ENCODE measurements at regions not wholly inside any gene's neighbourhood (a gene's known extent, or its start where the extent isn't known, plus 50 kb on each side); places are given as distances from the start of the nearest gene placed in this dataset.

DNA sequence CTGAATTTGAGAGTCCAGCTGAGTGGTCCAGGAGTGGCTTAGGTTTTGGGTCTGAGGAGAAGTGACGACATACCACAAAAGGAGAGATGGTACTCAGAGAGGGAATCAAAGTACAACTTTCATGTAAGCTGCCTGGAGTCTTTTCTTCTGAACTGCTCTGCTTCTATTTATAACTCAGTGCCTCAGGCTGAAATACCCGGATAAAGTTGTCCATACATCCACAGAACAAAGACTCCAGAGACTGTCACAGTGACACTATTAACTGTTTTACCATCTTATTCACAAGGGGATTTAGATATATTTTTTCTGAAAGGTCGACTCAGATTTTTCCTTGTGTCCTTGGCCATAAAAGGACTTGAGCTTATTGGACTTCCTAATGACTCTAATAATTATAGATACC, 264.3 kb upstream of the DNAJC19 start:
- H3K23ac ChIP-seq (ENCODE audit: low read depth, low read length, poor library complexity): no peak overlapping the region
- no peak overlapping the region for H2BK5ac ChIP-seq (ENCODE audit: low read length)
- H2BK120ac ChIP-seq (ENCODE audit: low read depth, low read length): no peak overlapping the region
- no peak for DNase-seq (ENCODE audit: low spot score)
- no peaks in the 10 kb centered on the region for H3K36me3 ChIP-seq (replicated peaks in 1 of 2; ENCODE audit: control insufficient read depth in 2 of 2, insufficient read depth in 2 of 2, low read length in 2 of 2)
- no peak overlapping the region for H3K4me3 ChIP-seq (ENCODE audit: low read length in 2 of 2)
- H2AFZ ChIP-seq (ENCODE audit: low read length): peak overlapping the region; percentile 21
- H2AK5ac ChIP-seq (ENCODE audit: low read depth, low read length): no peak overlapping the region
- no peaks in the 10 kb centered on the region for H3K9me3 ChIP-seq (replicated peaks in 1 of 2; ENCODE audit: control insufficient read depth in 2 of 2, insufficient read depth in 1 of 2, low read depth in 1 of 2, low read length in 2 of 2)
- no peak overlapping the region for H2BK15ac ChIP-seq (ENCODE audit: low read length)
- no peak overlapping the region for H4K91ac ChIP-seq (ENCODE audit: low read depth, low read length, poor library complexity)
- H3K4ac ChIP-seq (ENCODE audit: low read length): no peak overlapping the region
- no peak overlapping the region for H3K14ac ChIP-seq (ENCODE audit: low read length)
- no peak overlapping the region for H4K8ac ChIP-seq (ENCODE audit: low read depth, low read length)
- no peak overlapping the region for H3K27ac ChIP-seq (replicated peaks; ENCODE audit: low read length)
- peaks cover 0 to 11% (median 0%) of the 10 kb centered on the region in 3 experiments for H3K27me3 ChIP-seq (ENCODE audit: control insufficient read depth in 3 of 3, insufficient read depth in 3 of 3, low read depth in 1 of 3, low read length in 3 of 3)
- WGBS, 2 donors (ENCODE audit: extremely low coverage in 2 of 2, insufficient read length in 2 of 2, insufficient replicate concordance in 1 of 2): no CpG with 5 or more reads among the region's 3 CpGs
- H3K9ac ChIP-seq (ENCODE audit: low read depth, low read length, poor library complexity): no peak overlapping the region
- peaks cover 0 to 20% of the 10 kb centered on the region in 2 donors for H3K4me1 ChIP-seq (ENCODE audit: control insufficient read depth in 2 of 2, insufficient read depth in 1 of 2, low read depth in 1 of 2, low read length in 2 of 2)
- H2BK12ac ChIP-seq (ENCODE audit: low read length): no peak overlapping the region
- no peak overlapping the region for H3K18ac ChIP-seq (ENCODE audit: low read length)
- no peaks in the 10 kb centered on the region for H3K79me1 ChIP-seq (ENCODE audit: low read depth, low read length)
- H3K4me2 ChIP-seq (ENCODE audit: insufficient read depth, low read length, poor library complexity, severe bottlenecking): no peak overlapping the region

DNA sequence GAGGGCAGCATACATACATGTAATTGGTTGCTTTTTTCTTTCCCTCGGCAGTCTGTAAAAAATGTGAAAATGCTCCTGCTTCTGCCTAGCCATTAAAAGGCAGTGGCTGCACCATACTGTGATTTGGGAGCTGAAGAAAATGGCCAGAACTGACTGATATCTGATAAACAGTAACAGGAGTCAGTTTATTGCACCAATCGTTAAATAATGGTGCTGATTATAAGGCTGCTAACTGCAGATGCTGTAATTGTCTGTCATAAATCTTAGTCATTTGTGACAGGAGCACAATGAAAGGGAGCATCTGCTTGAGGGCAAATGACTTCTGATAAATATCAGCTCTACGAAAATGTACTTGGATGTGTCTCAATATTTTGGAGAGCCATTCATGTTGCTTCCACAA, 263.1 kb upstream of the DNAJC19 start:
- no peak for DNase-seq (ENCODE audit: low spot score)
- Histone ChIP-seq H3K18ac (ENCODE audit: low read length) (no peak overlapping the region), H4K91ac (ENCODE audit: low read depth, low read length, poor library complexity) (no peak overlapping the region), H3K4me3 (ENCODE audit: low read length in 2 of 2) (no peak overlapping the region), H3K4me2 (ENCODE audit: insufficient read depth, low read length, poor library complexity, severe bottlenecking) (no peak overlapping the region), H2BK5ac (ENCODE audit: low read length) (no peak overlapping the region), H3K23ac (ENCODE audit: low read depth, low read length, poor library complexity) (no peak overlapping the region), H2BK12ac (ENCODE audit: low read length) (no peak overlapping the region), H3K27me3 (ENCODE audit: control insufficient read depth in 3 of 3, insufficient read depth in 3 of 3, low read depth in 1 of 3, low read length in 3 of 3) (peaks cover 0 to 11% (median 0%) of the 10 kb centered on the region in 3 experiments), H2AK5ac (ENCODE audit: low read depth, low read length) (no peak overlapping the region), H2AFZ (ENCODE audit: low read length) (peak overlapping the region; percentile 62), H2BK15ac (ENCODE audit: low read length) (no peak overlapping the region), H3K4me1 (ENCODE audit: control insufficient read depth in 2 of 2, insufficient read depth in 1 of 2, low read depth in 1 of 2, low read length in 2 of 2) (peaks cover 0 to 20% of the 10 kb centered on the region in 2 donors), H3K4ac (ENCODE audit: low read length) (no peak overlapping the region), H4K8ac (ENCODE audit: low read depth, low read length) (no peak overlapping the region), H2BK120ac (ENCODE audit: low read depth, low read length) (no peak overlapping the region), H3K9me3 (replicated peaks in 1 of 2; ENCODE audit: control insufficient read depth in 2 of 2, insufficient read depth in 1 of 2, low read depth in 1 of 2, low read length in 2 of 2) (no peaks in the 10 kb centered on the region), H3K36me3 (replicated peaks in 1 of 2; ENCODE audit: control insufficient read depth in 2 of 2, insufficient read depth in 2 of 2, low read length in 2 of 2) (no peaks in the 10 kb centered on the region), H3K27ac (replicated peaks; ENCODE audit: low read length) (no peak overlapping the region), H3K14ac (ENCODE audit: low read length) (no peak overlapping the region), H3K79me1 (ENCODE audit: low read depth, low read length) (no peaks in the 10 kb centered on the region), H3K9ac (ENCODE audit: low read depth, low read length, poor library complexity) (no peak overlapping the region)
- WGBS, 2 donors (ENCODE audit: extremely low coverage in 2 of 2, insufficient read length in 2 of 2, insufficient replicate concordance in 1 of 2): no CpG with 5 or more reads among the region's 3 CpGs

DNA sequence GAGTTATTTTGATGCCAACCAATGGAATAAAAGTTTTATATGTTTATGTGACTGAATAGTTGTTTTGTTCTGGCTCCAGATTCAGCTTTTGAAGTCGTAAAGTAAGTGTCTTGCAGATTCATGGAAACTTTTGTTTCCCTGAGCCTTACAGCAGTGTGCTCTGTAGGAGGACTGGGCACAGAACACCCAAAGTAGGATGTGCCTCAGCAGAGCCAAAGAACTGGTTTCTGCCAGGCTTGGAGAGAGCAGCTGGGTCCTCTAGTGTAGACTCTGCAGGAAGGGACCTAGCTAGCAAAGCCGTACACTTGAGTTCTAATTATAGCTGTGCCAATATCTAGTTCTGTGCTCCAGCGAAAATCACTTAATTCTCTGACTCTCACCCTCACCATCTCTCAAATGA, 261.2 kb upstream of the DNAJC19 start:
- H4K91ac ChIP-seq (ENCODE audit: low read depth, low read length, poor library complexity): no peak overlapping the region
- no peak overlapping the region for H3K27ac ChIP-seq (replicated peaks; ENCODE audit: low read length)
- H2BK15ac ChIP-seq (ENCODE audit: low read length): no peak overlapping the region
- no peak overlapping the region for H3K9ac ChIP-seq (ENCODE audit: low read depth, low read length, poor library complexity)
- H3K36me3 ChIP-seq (replicated peaks in 1 of 2; ENCODE audit: control insufficient read depth in 2 of 2, insufficient read depth in 2 of 2, low read length in 2 of 2): no peaks in the 10 kb centered on the region
- no peak overlapping the region for H4K8ac ChIP-seq (ENCODE audit: low read depth, low read length)
- no peak overlapping the region for H2AFZ ChIP-seq (ENCODE audit: low read length)
- peaks cover 0 to 11% (median 0%) of the 10 kb centered on the region in 3 experiments for H3K27me3 ChIP-seq (ENCODE audit: control insufficient read depth in 3 of 3, insufficient read depth in 3 of 3, low read depth in 1 of 3, low read length in 3 of 3)
- H3K23ac ChIP-seq (ENCODE audit: low read depth, low read length, poor library complexity): no peak overlapping the region
- no peak overlapping the region for H2BK12ac ChIP-seq (ENCODE audit: low read length)
- H3K9me3 ChIP-seq (replicated peaks in 1 of 2; ENCODE audit: control insufficient read depth in 2 of 2, insufficient read depth in 1 of 2, low read depth in 1 of 2, low read length in 2 of 2): no peaks in the 10 kb centered on the region
- H3K4me3 ChIP-seq (ENCODE audit: low read length in 2 of 2): no peak overlapping the region
- no peak overlapping the region for H3K4me2 ChIP-seq (ENCODE audit: insufficient read depth, low read length, poor library complexity, severe bottlenecking)
- H3K4ac ChIP-seq (ENCODE audit: low read length): no peak overlapping the region
- H3K79me1 ChIP-seq (ENCODE audit: low read depth, low read length): no peaks in the 10 kb centered on the region
- no CpG with 5 or more reads among the region's 3 CpGs for WGBS, 2 donors (ENCODE audit: extremely low coverage in 2 of 2, insufficient read length in 2 of 2, insufficient replicate concordance in 1 of 2)
- no peak overlapping the region for H3K18ac ChIP-seq (ENCODE audit: low read length)
- no peak overlapping the region for H2BK120ac ChIP-seq (ENCODE audit: low read depth, low read length)
- H3K4me1 ChIP-seq (ENCODE audit: control insufficient read depth in 2 of 2, insufficient read depth in 1 of 2, low read depth in 1 of 2, low read length in 2 of 2): peaks cover 0 to 20% of the 10 kb centered on the region in 2 donors
- H2AK5ac ChIP-seq (ENCODE audit: low read depth, low read length): no peak overlapping the region
- H2BK5ac ChIP-seq (ENCODE audit: low read length): no peak overlapping the region
- no peak overlapping the region for H3K14ac ChIP-seq (ENCODE audit: low read length)
- no peak for DNase-seq (ENCODE audit: low spot score)

DNA sequence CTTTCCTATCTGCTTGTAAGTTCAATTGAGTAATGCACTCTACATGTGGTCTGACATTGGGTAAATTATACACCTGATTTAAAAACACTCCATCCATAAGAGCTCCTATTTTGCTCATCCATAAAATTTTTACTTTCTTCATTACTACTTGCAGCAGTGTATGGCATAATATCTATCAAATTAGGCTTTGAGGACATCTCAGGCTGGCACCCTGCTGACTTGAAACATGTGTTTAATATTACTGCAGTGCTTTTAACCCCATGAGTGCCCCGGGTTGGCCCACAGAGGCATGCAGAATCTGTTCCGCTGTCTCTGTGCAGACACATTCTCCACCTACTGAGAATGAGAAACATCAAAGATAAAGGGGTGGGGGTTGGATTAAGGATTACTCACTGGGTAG, 249.9 kb upstream of the DNAJC19 start:
- Histone ChIP-seq H3K14ac (ENCODE audit: low read length) (no peak overlapping the region), H3K4me1 (ENCODE audit: control insufficient read depth in 2 of 2, insufficient read depth in 1 of 2, low read depth in 1 of 2, low read length in 2 of 2) (no peaks in the 10 kb centered on the region), H2AFZ (ENCODE audit: low read length) (no peak overlapping the region), H3K23ac (ENCODE audit: low read depth, low read length, poor library complexity) (no peak overlapping the region), H3K36me3 (replicated peaks in 1 of 2; ENCODE audit: control insufficient read depth in 2 of 2, insufficient read depth in 2 of 2, low read length in 2 of 2) (no peaks in the 10 kb centered on the region), H4K8ac (ENCODE audit: low read depth, low read length) (no peak overlapping the region), H3K27me3 (ENCODE audit: control insufficient read depth in 3 of 3, insufficient read depth in 3 of 3, low read depth in 1 of 3, low read length in 3 of 3) (peaks cover 0 to 2% (median 0%) of the 10 kb centered on the region in 3 experiments), H3K27ac (replicated peaks; ENCODE audit: low read length) (no peak overlapping the region), H4K91ac (ENCODE audit: low read depth, low read length, poor library complexity) (no peak overlapping the region), H3K4ac (ENCODE audit: low read length) (no peak overlapping the region), H2BK120ac (ENCODE audit: low read depth, low read length) (no peak overlapping the region), H2BK15ac (ENCODE audit: low read length) (no peak overlapping the region), H3K9me3 (replicated peaks in 1 of 2; ENCODE audit: control insufficient read depth in 2 of 2, insufficient read depth in 1 of 2, low read depth in 1 of 2, low read length in 2 of 2) (no peaks in the 10 kb centered on the region), H3K18ac (ENCODE audit: low read length) (no peak overlapping the region), H2BK12ac (ENCODE audit: low read length) (no peak overlapping the region), H3K9ac (ENCODE audit: low read depth, low read length, poor library complexity) (no peak overlapping the region), H3K4me3 (ENCODE audit: low read length in 2 of 2) (no peak overlapping the region), H3K79me1 (ENCODE audit: low read depth, low read length) (no peaks in the 10 kb centered on the region), H2AK5ac (ENCODE audit: low read depth, low read length) (no peak overlapping the region), H2BK5ac (ENCODE audit: low read length) (no peak overlapping the region), H3K4me2 (ENCODE audit: insufficient read depth, low read length, poor library complexity, severe bottlenecking) (no peak overlapping the region)
- no peak for DNase-seq (ENCODE audit: low spot score)
- no CpG with 5 or more reads among the region's 2 CpGs for WGBS, 2 donors (ENCODE audit: extremely low coverage in 2 of 2, insufficient read length in 2 of 2, insufficient replicate concordance in 1 of 2)
